ENCODE measurements at regions not wholly inside any gene's neighbourhood (a gene's known extent, or its start where the extent isn't known, plus 50 kb on each side); places are given as distances from the start of the nearest gene placed in this dataset.

GRCh38 chr4:186775902-186776301 is 52.2 kb upstream of the FAT1 start:
- Histone ChIP-seq H3K27me3 (ENCODE audit: control insufficient read depth in 3 of 3, insufficient read depth in 3 of 3, low read length in 2 of 3) (peaks cover 0 to 2% (median 0%) of the 10 kb centered on the region in 3 donors), H3K4me3 (no peak overlapping the region), H3K9me3 (ENCODE audit: control insufficient read depth in 4 of 4, insufficient read depth in 3 of 4, low read length in 3 of 4) (no peaks in the 10 kb centered on the region), H3K4me1 (ENCODE audit: control insufficient read depth in 5 of 5, insufficient read depth in 5 of 5, low read length in 5 of 5) (peaks cover 0 to 7% (median 0%) of the 10 kb centered on the region in 5 donors), H3K36me3 (ENCODE audit: control insufficient read depth in 4 of 4, insufficient read depth in 4 of 4, low read length in 4 of 4) (no peaks in the 10 kb centered on the region), H3K27ac (ENCODE audit: low read depth in 1 of 2, low read length in 1 of 2) (no peak overlapping the region), H3K9ac (ENCODE audit: insufficient read depth in 1 of 2, low read length in 2 of 2) (no peak overlapping the region)
- no peak for TF ChIP-seq CTCF (IDR thresholded peaks at IDR 0.05; ENCODE audit: control extremely low read depth, extremely low read depth)
- ATAC-seq (ENCODE audit: insufficient read depth, low FRiP score): no peak
- WGBS, 2 donors: 82 to 85% methylated on average over 2 of the region's 2 CpGs
- no peak for DNase-seq

GRCh38 chr4:186778134-186778533 is 54.5 kb upstream of the FAT1 start:
- H3K4me1 ChIP-seq (ENCODE audit: control insufficient read depth in 5 of 5, insufficient read depth in 5 of 5, low read length in 5 of 5): peaks cover 0 to 7% (median 0%) of the 10 kb centered on the region in 5 donors
- peaks cover 0 to 2% (median 0%) of the 10 kb centered on the region in 3 donors for H3K27me3 ChIP-seq (ENCODE audit: control insufficient read depth in 3 of 3, insufficient read depth in 3 of 3, low read length in 2 of 3)
- no peak for TF ChIP-seq CTCF (IDR thresholded peaks at IDR 0.05; ENCODE audit: control extremely low read depth, extremely low read depth)
- no peak overlapping the region for H3K4me3 ChIP-seq
- H3K36me3 ChIP-seq (ENCODE audit: control insufficient read depth in 4 of 4, insufficient read depth in 4 of 4, low read length in 4 of 4): no peaks in the 10 kb centered on the region
- H3K27ac ChIP-seq (ENCODE audit: low read depth in 1 of 2, low read length in 1 of 2): no peak overlapping the region
- no peaks in the 10 kb centered on the region for H3K9me3 ChIP-seq (ENCODE audit: control insufficient read depth in 4 of 4, insufficient read depth in 3 of 4, low read length in 3 of 4)
- ATAC-seq (ENCODE audit: insufficient read depth, low FRiP score): no peak
- WGBS, 2 donors: 95% methylated on average over 7 of the region's 7 CpGs
- no peak for DNase-seq
- no peak overlapping the region for H3K9ac ChIP-seq (ENCODE audit: insufficient read depth in 1 of 2, low read length in 2 of 2)

GRCh38 chr4:186780291-186781031 is 56.8 kb upstream of the FAT1 start:
- H3K4me1 ChIP-seq (ENCODE audit: control insufficient read depth in 5 of 5, insufficient read depth in 5 of 5, low read length in 5 of 5): peaks cover 0 to 4% (median 0%) of the 10 kb centered on the region in 5 donors
- H3K27ac ChIP-seq (ENCODE audit: low read depth in 1 of 2, low read length in 1 of 2): no peak overlapping the region
- no peak for DNase-seq
- WGBS, 2 donors: 46 to 58% methylated on average over 4 of the region's 4 CpGs
- no peaks in the 10 kb centered on the region for H3K36me3 ChIP-seq (ENCODE audit: control insufficient read depth in 4 of 4, insufficient read depth in 4 of 4, low read length in 4 of 4)
- H3K27me3 ChIP-seq (ENCODE audit: control insufficient read depth in 3 of 3, insufficient read depth in 3 of 3, low read length in 2 of 3): peaks cover 0 to 2% (median 0%) of the 10 kb centered on the region in 3 donors
- no peak for TF ChIP-seq CTCF (IDR thresholded peaks at IDR 0.05; ENCODE audit: control extremely low read depth, extremely low read depth)
- no peaks in the 10 kb centered on the region for H3K9me3 ChIP-seq (ENCODE audit: control insufficient read depth in 4 of 4, insufficient read depth in 3 of 4, low read length in 3 of 4)
- no peak for ATAC-seq (ENCODE audit: insufficient read depth, low FRiP score)
- H3K9ac ChIP-seq (ENCODE audit: insufficient read depth in 1 of 2, low read length in 2 of 2): no peak overlapping the region
- H3K4me3 ChIP-seq: no peak overlapping the region
